PC-3 (cell line): ENCODE measurements at regions not wholly inside any gene's neighbourhood (a gene's known extent, or its start where the extent isn't known, plus 50 kb on each side); places are given as distances from the start of the nearest gene placed in this dataset.

ENCODE experiments used
- ATAC-seq: fragments of 200-7000 bp; cut with Tn5 transposase; 2 replicates; pipeline ENCODE4 v1.9.1; 2020; ENCODE audit warnings: mild to moderate bottlenecking, moderate library complexity
- BruUV-seq: library from RNA; stranded (reverse); fragments of 400-500 nt; replicated peaks from 2 replicates; lab custom pipeline; 2021; lab: Mats Ljungman, UMichigan
- CTCF ChIA-PET: fragments of 300-600 bp; sonication (Branson Sonifier 250); formaldehyde crosslinking; loops from one replicate; lab custom pipeline; 2022; ENCODE audit warnings: antibody characterized with exemption; lab: Charles Lee
- POLR2A ChIA-PET: fragments of 300-600 bp; sonication (Branson Sonifier 250); formaldehyde crosslinking; loops from one replicate; lab custom pipeline; 2022; ENCODE audit warnings: antibody characterized with exemption; ENCODE audit not compliant: unreplicated experiment; lab: Charles Lee
- DNase-seq: peaks from one replicate; pipeline ENCODE4 v3.0.0-alpha.2; 2015
- H2AFZ ChIP-seq: fragments of 300-600 bp; sonication (generic); 2 replicates; pipeline ENCODE4 v1.6.0; 2016; ENCODE audit warnings: antibody characterized with exemption, low read length
- H3F3A ChIP-seq: fragments of 300-600 bp; sonication (generic); one replicate; pipeline ENCODE4 v1.6.0; 2017; ENCODE audit warnings: antibody characterized with exemption, low read length, control low read depth, mild to moderate bottlenecking; ENCODE audit not compliant: unreplicated experiment
- H3K27ac ChIP-seq: fragments of 300-600 bp; sonication (generic); 2 replicates; pipeline ENCODE4 v1.5.1; 2016; ENCODE audit warnings: mild to moderate bottlenecking, low read length
- H3K27me3 ChIP-seq: fragments of 300-600 bp; sonication (generic); 2 replicates; pipeline ENCODE4 v1.6.1; 2016; ENCODE audit warnings: low read length, mixed read lengths
- H3K36me3 ChIP-seq: fragments of 300-600 bp; sonication (generic); 2 replicates; pipeline ENCODE4 v1.6.1; 2016; ENCODE audit warnings: low read depth, mixed run types, low read length, mixed read lengths
- H3K4me1 ChIP-seq: fragments of 300-600 bp; sonication (generic); 2 replicates; pipeline ENCODE4 v1.5.1; 2016; ENCODE audit warnings: low read length; ENCODE audit not compliant: insufficient read depth
- H3K4me2 ChIP-seq: fragments of 300-600 bp; sonication (generic); 2 replicates; pipeline ENCODE4 v1.6.0; 2016; ENCODE audit warnings: low read length
- H3K4me3 ChIP-seq: fragments of 300-600 bp; sonication (generic); 2 replicates; pipeline ENCODE4 v1.5.1; 2016; ENCODE audit warnings: mild to moderate bottlenecking, low read length, mixed read lengths
- H3K79me2 ChIP-seq: fragments of 300-600 bp; sonication (generic); 2 replicates; pipeline ENCODE4 v1.6.1; 2017; ENCODE audit warnings: low read length, mixed read lengths
- H3K9ac ChIP-seq: fragments of 300-600 bp; sonication (generic); 2 replicates; pipeline ENCODE4 v1.6.0; 2016; ENCODE audit warnings: mild to moderate bottlenecking, low read length
- H3K9me2 ChIP-seq: fragments of 300-600 bp; sonication (generic); replicated peaks from 2 replicates; pipeline ENCODE4 v1.6.1; 2016; ENCODE audit warnings: mixed run types, low read length, mixed read lengths
- H3K9me3 ChIP-seq: fragments of 300-600 bp; sonication (generic); 2 replicates; pipeline ENCODE4 v1.6.1; 2016; ENCODE audit warnings: low read length, mixed read lengths
- H4K20me1 ChIP-seq: fragments of 300-600 bp; sonication (generic); 2 replicates; pipeline ENCODE4 v1.6.1; 2016; ENCODE audit warnings: low read length, mixed read lengths
- CTCF ChIP-seq: fragments of 300-600 bp; sonication (generic); conservative IDR thresholded peaks from 2 replicates; pipeline ENCODE4 v1.5.1; 2017; ENCODE audit warnings: antibody characterized with exemption, low read depth, mild to moderate bottlenecking, low read length
- EZH2 ChIP-seq: fragments of 300-600 bp; sonication (generic); IDR thresholded peaks from one replicate; pipeline ENCODE4 v1.6.1; 2017; ENCODE audit warnings: antibody characterized with exemption, mild to moderate bottlenecking, low read length; ENCODE audit not compliant: unreplicated experiment
- EZH2phosphoT487 ChIP-seq: fragments of 300-600 bp; sonication (generic); IDR thresholded peaks from 2 replicates; pipeline ENCODE4 v1.6.1; 2018; ENCODE audit warnings: mild to moderate bottlenecking, antibody characterized with exemption, low read length, borderline replicate concordance
- intact Hi-C: fragments of 100-400 bp; cut with micrococcal nuclease; formaldehyde crosslinking; loops from 2 replicates; pipeline ENCODE4 v1.9.0; 2023

- ATAC-seq (no peak), DNase-seq (no peak)
- intact Hi-C loops, result no loop called here
- no peaks in the 10 kb centered on the region for H3K9me2 ChIP-seq
- BruUV-seq, result no TSS peak
- H3K4me3 ChIP-seq, result no peak overlapping the region
- 0 out of 2 replicates have a peak, but pooled peaks cover 3% of the 10 kb centered on the region for H3K27me3 ChIP-seq
- ChIA-PET POLR2A (no interaction called here), CTCF (no interaction called here)
- no peak overlapping the region for H3K4me2 ChIP-seq
- no peak overlapping the region for H3K27ac ChIP-seq
- H2AFZ ChIP-seq, result no peak overlapping the region
- H3K9ac ChIP-seq, result no peak overlapping the region
- no peaks in the 10 kb centered on the region for H3K4me1 ChIP-seq
- no peaks in the 10 kb centered on the region for H3F3A ChIP-seq
- TF ChIP-seq EZH2phosphoT487 (no peak), EZH2 (no peak)
- no peaks in the 10 kb centered on the region for H4K20me1 ChIP-seq
- no peaks in the 10 kb centered on the region for H3K36me3 ChIP-seq
- no peaks in the 10 kb centered on the region for H3K9me3 ChIP-seq
- no peaks in the 10 kb centered on the region for H3K79me2 ChIP-seq
Observed at GRCh38 chr2:30355306-30355705, 91.7 kb upstream of the LCLAT1 start.

GRCh38 chr2:30356071-30356470 is 91.0 kb upstream of the LCLAT1 start:
- no TSS peak for BruUV-seq
- H3F3A ChIP-seq, result no peaks in the 10 kb centered on the region
- no peak for TF ChIP-seq EZH2
- TF ChIP-seq EZH2phosphoT487, result no peak
- TF ChIP-seq CTCF, result no peak
- ChIA-PET POLR2A (no interaction called here), CTCF (no interaction called here)
- intact Hi-C loops, result no loop called here
- no peak overlapping the region for H3K27ac ChIP-seq
- H3K4me3 ChIP-seq, result no peak overlapping the region
- no peaks in the 10 kb centered on the region for H3K9me2 ChIP-seq
- H3K36me3 ChIP-seq, result no peaks in the 10 kb centered on the region
- ATAC-seq (no peak), DNase-seq (no peak)
- H3K27me3 ChIP-seq, result 0 out of 2 replicates have a peak, but pooled peaks cover 3% of the 10 kb centered on the region
- no peaks in the 10 kb centered on the region for H3K4me1 ChIP-seq
- H4K20me1 ChIP-seq, result no peaks in the 10 kb centered on the region
- H3K9ac ChIP-seq, result no peak overlapping the region
- no peaks in the 10 kb centered on the region for H3K79me2 ChIP-seq
- H3K4me2 ChIP-seq, result no peak overlapping the region
- no peak overlapping the region for H2AFZ ChIP-seq
- H3K9me3 ChIP-seq, result no peaks in the 10 kb centered on the region

- H3K36me3 ChIP-seq, result no peaks in the 10 kb centered on the region
- CTCF ChIA-PET, result no interaction called here
Observed at GRCh38 chr2:30356776-30357175, 90.3 kb upstream of the LCLAT1 start.

More at GRCh38 chr2:30356776-30357175, 90.3 kb upstream of the LCLAT1 start:
- Histone ChIP-seq H4K20me1 (no peaks in the 10 kb centered on the region), H3K4me1 (no peaks in the 10 kb centered on the region; the same call in 1 of the 2 replicates), H3K9me3 (no peaks in the 10 kb centered on the region), H3K79me2 (no peaks in the 10 kb centered on the region), H3K4me2 (no peak overlapping the region), H3K27me3 (no peaks in the 10 kb centered on the region), H3F3A (no peaks in the 10 kb centered on the region), H2AFZ (no peak overlapping the region), H3K9ac (no peak overlapping the region), H3K9me2 (no peaks in the 10 kb centered on the region), H3K27ac (no peak overlapping the region), H3K4me3 (no peak overlapping the region)
- DNase-seq (no peak), ATAC-seq (no peak)
- POLR2A ChIA-PET, result no interaction called here
- BruUV-seq, result no TSS peak
- intact Hi-C loops, result no loop called here
- TF ChIP-seq EZH2phosphoT487 (no peak), EZH2 (no peak), CTCF (no peak)
